SK-N-SH (cell line): ENCODE measurements at regions not wholly inside any gene's neighbourhood (a gene's known extent, or its start where the extent isn't known, plus 50 kb on each side); places are given as distances from the start of the nearest gene placed in this dataset.

Experiments
- CTCF ChIA-PET: fragments of 300-600, 350-600 bp; formaldehyde crosslinking; extraction: SDS; loops from one replicate; lab custom pipeline; 2021; lab: Yijun Ruan, JAX
- POLR2A ChIA-PET: fragments of 350-600 bp; sonication (Branson Sonifier 250); formaldehyde crosslinking; extraction: SDS; loops from one replicate; lab custom pipeline; 2020; ENCODE audit warnings: antibody characterized with exemption, inconsistent platforms; lab: Yijun Ruan, JAX
- DNase-seq: peaks from one replicate; pipeline ENCODE4 v3.0.0; 2012
- H2AFZ ChIP-seq: fragments of 200-600 bp; sonication (generic); 2 replicates; pipeline ENCODE4 v1.8.1; 2016; ENCODE audit warnings: antibody characterized with exemption, mild to moderate bottlenecking, low read depth
- H3F3A ChIP-seq: fragments of 200-600 bp; sonication (generic); replicated peaks from 2 replicates; pipeline ENCODE3; 2016; ENCODE audit warnings: antibody characterized with exemption, mild to moderate bottlenecking; ENCODE audit not compliant: insufficient read depth
- H3K27ac ChIP-seq, 2 experiments: fragments of 200-500 bp in 1 of 2; fragments of 200-600 bp in 1 of 2; sonication (Bioruptor generic) in 1 of 2; sonication (generic), shearing (Covaris generic) in 1 of 2; 2 replicates each; pipeline versions ENCODE4 v1.5.1 to v1.6.1; 2014 to 2016; ENCODE audit warnings: low read depth in 2 of 2, inconsistent platforms in 1 of 2, low read length in 1 of 2, mild to moderate bottlenecking in 1 of 2, mixed read lengths in 1 of 2
- H3K27me3 ChIP-seq: fragments of 200-600 bp; sonication (generic), shearing (Covaris generic); 2 replicates; pipeline ENCODE4 v1.6.1; 2016; ENCODE audit warnings: mixed run types; ENCODE audit not compliant: insufficient read depth
- H3K36me3 ChIP-seq, 2 experiments: fragments of 200-500 bp in 1 of 2; fragments of 200-600 bp in 1 of 2; sonication (Bioruptor generic) in 1 of 2; sonication (generic) in 1 of 2; replicated peaks in 1 of 2; 2 replicates each; pipeline versions ENCODE3 to v1.5.1; 2014 to 2016; ENCODE audit warnings: low read length in 1 of 2, mild to moderate bottlenecking in 1 of 2; ENCODE audit not compliant: insufficient read depth in 2 of 2, control insufficient read depth in 1 of 2
- H3K4me1 ChIP-seq, 2 experiments: fragments of 200-500 bp in 1 of 2; fragments of 200-600 bp in 1 of 2; sonication (Bioruptor generic) in 1 of 2; sonication (generic), shearing (Covaris generic) in 1 of 2; 2 replicates each; pipeline versions ENCODE4 v1.5.1 to v1.6.1; 2014 to 2016; ENCODE audit warnings: low read depth in 1 of 2, low read length in 1 of 2, mixed run types in 1 of 2; ENCODE audit not compliant: insufficient read depth in 2 of 2, control insufficient read depth in 1 of 2
- H3K4me2 ChIP-seq: fragments of 200-600 bp; sonication (generic), shearing (Covaris generic); 2 replicates; pipeline ENCODE4 v1.6.1; 2017; ENCODE audit warnings: mixed run types
- H3K4me3 ChIP-seq, 2 experiments: fragments of 200-500 bp in 1 of 2; fragments of 200-600 bp in 1 of 2; sonication (Bioruptor generic) in 1 of 2; sonication (generic), shearing (Covaris generic) in 1 of 2; 2 replicates each; pipeline versions ENCODE4 v1.5.1 to v1.8.1; 2014 to 2016; ENCODE audit warnings: low read depth in 2 of 2, inconsistent platforms in 1 of 2, low read length in 1 of 2, mild to moderate bottlenecking in 1 of 2, mixed read lengths in 1 of 2, moderate library complexity in 1 of 2
- H3K79me2 ChIP-seq: fragments of 200-600 bp; sonication (generic); 2 replicates; pipeline ENCODE4 v1.8.1; 2017; ENCODE audit warnings: mild to moderate bottlenecking; ENCODE audit not compliant: insufficient read depth
- H3K9ac ChIP-seq: fragments of 200-600 bp; sonication (generic); 2 replicates; pipeline ENCODE4 v1.6.1; 2017; ENCODE audit warnings: mixed run types
- H3K9me2 ChIP-seq: fragments of 200-600 bp; sonication (generic); 2 replicates; pipeline ENCODE4 v1.6.1; 2017; ENCODE audit warnings: mixed run types
- H3K9me3 ChIP-seq: fragments of 200-600 bp; sonication (generic); 2 replicates; pipeline ENCODE4 v1.6.1; 2017; ENCODE audit warnings: mixed run types, mild to moderate bottlenecking, moderate library complexity
- H4K20me1 ChIP-seq: fragments of 200-600 bp; sonication (generic); 2 replicates; pipeline ENCODE4 v1.6.1; 2017; ENCODE audit warnings: mild to moderate bottlenecking, mixed run types; ENCODE audit not compliant: insufficient read depth
- CHD2 ChIP-seq: fragments of 150-350 bp; IDR thresholded peaks from 2 replicates; pipeline ENCODE4 v1.6.1; 2018; ENCODE audit warnings: low read length; ENCODE audit not compliant: partially characterized antibody
- EZH2phosphoT487 ChIP-seq: fragments of 200-600 bp; sonication (generic); IDR thresholded peaks from 2 replicates; pipeline ENCODE4 v1.6.1; 2017; ENCODE audit warnings: low read depth, mixed run types, mild to moderate bottlenecking, antibody characterized with exemption, moderate library complexity, borderline replicate concordance
- FOXJ3 ChIP-seq: sonication (generic); formaldehyde crosslinking; IDR thresholded peaks from 2 replicates; pipeline ENCODE4 v1.5.1; 2020; ENCODE audit warnings: mild to moderate bottlenecking, missing genetic modification reagents
- GATA2 ChIP-seq: sonication (generic); formaldehyde crosslinking; IDR thresholded peaks from 2 replicates; pipeline ENCODE4 v1.5.0; 2020; ENCODE audit warnings: mild to moderate bottlenecking, missing genetic modification reagents
- JUND ChIP-seq: IDR thresholded peaks from 2 replicates; pipeline ENCODE4 v1.4.0; 2012
- MXI1 ChIP-seq: IDR thresholded peaks from 2 replicates; pipeline ENCODE4 v1.6.1; 2012; ENCODE audit warnings: mild to moderate bottlenecking, low read depth, low read length, improper control_type of control experiment
- NFIC ChIP-seq: IDR thresholded peaks from 2 replicates; pipeline ENCODE4 v1.4.0; 2012; ENCODE audit warnings: borderline replicate concordance
- RAD21 ChIP-seq: IDR thresholded peaks from 2 replicates; pipeline ENCODE4 v1.6.1; 2012; ENCODE audit warnings: mild to moderate bottlenecking, low read length
- RCOR1 ChIP-seq: fragments of 150-350 bp; IDR thresholded peaks from 2 replicates; pipeline ENCODE4 v1.6.1; 2017; ENCODE audit warnings: antibody characterized with exemption, low read length
- RXRA ChIP-seq: IDR thresholded peaks from 2 replicates; pipeline ENCODE4 v1.4.0; 2012; ENCODE audit warnings: low read depth, mild to moderate bottlenecking, borderline replicate concordance
- SIN3A ChIP-seq: IDR thresholded peaks from 2 replicates; pipeline ENCODE4 v1.6.1; 2012; ENCODE audit warnings: low read depth, mild to moderate bottlenecking, low read length, moderate library complexity, borderline replicate concordance
- TEAD4 ChIP-seq: IDR thresholded peaks from 2 replicates; pipeline ENCODE4 v1.4.0; 2012; ENCODE audit warnings: mild to moderate bottlenecking, borderline replicate concordance; ENCODE audit not compliant: insufficient read depth
- YY1 ChIP-seq: IDR thresholded peaks from 2 replicates; pipeline ENCODE4 v1.4.0; 2012; ENCODE audit warnings: low read depth, mild to moderate bottlenecking
- WGBS: methylation state at CpG from one replicate; pipeline ENCODE4 v1.1.6; 2017; ENCODE audit warnings: low lambda C conversion rate; 5-methylcytosine and 5-hydroxymethylcytosine counted together
- TF ChIP-seq, protein P1 (sequence below): IDR thresholded peaks from 2 replicates; pipeline ENCODE4 v1.4.0; 2012; ENCODE audit warnings: low read depth, borderline replicate concordance
- TF ChIP-seq, protein P2 (sequence below): IDR thresholded peaks from 2 replicates; pipeline ENCODE4 v1.4.0; 2012; ENCODE audit warnings: low read depth, borderline replicate concordance
- TF ChIP-seq, protein P3 (sequence below): IDR thresholded peaks from 2 replicates; pipeline ENCODE4 v1.4.0; 2012; ENCODE audit warnings: low read depth
- TF ChIP-seq, protein P4 (sequence below): fragments of 200-600 bp; sonication (generic); IDR thresholded peaks from 2 replicates; pipeline ENCODE4 v1.6.1; 2017; ENCODE audit warnings: antibody characterized with exemption, mild to moderate bottlenecking, moderate library complexity
- TF ChIP-seq, protein P5 (sequence below): IDR thresholded peaks from 2 replicates; pipeline ENCODE4 v1.6.1; 2012; ENCODE audit warnings: mild to moderate bottlenecking, low read depth, low read length, moderate library complexity

DNA sequence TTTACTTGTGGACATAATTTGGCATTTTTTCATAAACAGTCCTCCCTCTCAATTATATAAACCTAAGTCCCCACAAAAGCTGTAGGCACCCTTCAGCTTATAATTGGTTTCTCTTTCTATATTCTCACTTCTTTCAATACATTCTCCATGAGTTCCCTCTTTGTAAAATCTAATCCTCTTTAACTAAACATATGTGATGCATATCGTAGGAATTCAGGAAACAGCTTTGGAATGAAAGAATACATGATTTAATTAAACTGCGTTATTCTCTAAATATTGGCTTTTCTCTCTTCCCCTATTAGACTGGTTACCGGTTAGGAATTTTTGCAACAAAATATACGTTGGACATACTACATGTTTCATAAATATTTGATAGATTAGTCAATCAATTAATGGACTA, 1122.6 kb downstream of the FLRT2 start:
- no peak overlapping the region for H3K4me2 ChIP-seq
- POLR2A ChIA-PET, result no interaction called here

DNA sequence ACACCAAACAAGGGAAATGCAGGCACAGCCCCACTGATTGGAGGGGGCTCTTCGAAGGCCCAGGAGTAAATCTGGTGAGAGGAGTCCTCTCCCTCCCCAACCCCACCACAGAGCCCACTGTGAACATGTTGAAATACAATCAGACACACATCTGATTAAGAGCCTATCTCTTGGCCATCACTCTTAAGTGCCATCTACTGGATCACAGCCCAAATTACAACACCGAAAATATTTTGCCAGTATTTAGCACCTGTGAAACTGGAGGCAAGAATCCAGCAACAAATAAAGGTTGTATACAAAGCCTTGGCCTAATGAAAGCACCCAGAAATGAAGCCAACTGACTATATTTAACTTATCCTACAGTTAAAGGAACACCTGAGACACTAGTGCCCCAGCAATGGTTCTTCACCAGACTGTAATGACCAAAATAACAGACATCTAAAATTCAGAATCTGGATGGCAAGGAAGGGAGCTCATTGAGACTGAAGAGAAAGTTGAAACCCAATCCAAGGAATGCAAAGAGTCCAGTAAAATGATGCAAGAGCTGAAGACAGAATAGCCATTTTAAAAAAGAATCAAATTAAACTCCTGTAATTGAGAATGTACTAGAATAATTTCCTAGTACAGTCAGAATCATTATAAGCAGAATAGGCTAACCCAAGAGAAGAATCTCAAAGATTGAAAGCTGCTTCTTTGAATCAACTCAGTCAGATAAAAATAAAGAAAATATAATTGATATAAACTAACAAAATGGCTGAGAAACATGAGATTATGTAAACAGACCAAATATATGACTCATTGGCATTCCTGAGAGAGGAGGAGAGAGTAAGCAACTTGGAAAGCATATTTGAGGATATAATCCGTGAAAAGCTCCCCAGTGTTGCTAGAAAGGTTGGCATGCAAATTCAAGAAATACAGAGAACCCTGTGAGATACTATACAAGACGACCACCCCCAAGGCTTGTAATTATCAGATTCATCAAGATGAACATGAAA, 1117.0 kb downstream of the FLRT2 start:
- H3K4me1 ChIP-seq, result no peaks in the 10 kb centered on the region
- DNase-seq, result no peak

More for the DNA sequence above, 1122.6 kb downstream of the FLRT2 start:
- Histone ChIP-seq H3K27ac (no peak overlapping the region), H3K4me3 (no peak overlapping the region), H3F3A (no peaks in the 10 kb centered on the region), H4K20me1 (no peaks in the 10 kb centered on the region), H3K79me2 (no peaks in the 10 kb centered on the region), H3K9me2 (no peaks in the 10 kb centered on the region), H3K9me3 (no peaks in the 10 kb centered on the region), H3K4me1 (peaks cover 0 to 4% of the 10 kb centered on the region in 2 experiments; a peak in 1 of 4 replicates), H3K27me3 (no peaks in the 10 kb centered on the region), H3K36me3 (no peaks in the 10 kb centered on the region), H2AFZ (no peak overlapping the region), H3K9ac (no peak overlapping the region)
- CTCF ChIA-PET, result no interaction called here
- TF ChIP-seq, protein P1, sequence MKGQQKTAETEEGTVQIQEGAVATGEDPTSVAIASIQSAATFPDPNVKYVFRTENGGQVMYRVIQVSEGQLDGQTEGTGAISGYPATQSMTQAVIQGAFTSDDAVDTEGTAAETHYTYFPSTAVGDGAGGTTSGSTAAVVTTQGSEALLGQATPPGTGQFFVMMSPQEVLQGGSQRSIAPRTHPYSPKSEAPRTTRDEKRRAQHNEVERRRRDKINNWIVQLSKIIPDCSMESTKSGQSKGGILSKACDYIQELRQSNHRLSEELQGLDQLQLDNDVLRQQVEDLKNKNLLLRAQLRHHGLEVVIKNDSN, result no peak
- TF ChIP-seq MXI1 (no peak), YY1 (no peak), CHD2 (no peak), RAD21 (no peak), RXRA (no peak), JUND (no peak), RCOR1 (no peak), FOXJ3 (no peak), TEAD4 (no peak), NFIC (no peak)
- TF ChIP-seq, protein P2, sequence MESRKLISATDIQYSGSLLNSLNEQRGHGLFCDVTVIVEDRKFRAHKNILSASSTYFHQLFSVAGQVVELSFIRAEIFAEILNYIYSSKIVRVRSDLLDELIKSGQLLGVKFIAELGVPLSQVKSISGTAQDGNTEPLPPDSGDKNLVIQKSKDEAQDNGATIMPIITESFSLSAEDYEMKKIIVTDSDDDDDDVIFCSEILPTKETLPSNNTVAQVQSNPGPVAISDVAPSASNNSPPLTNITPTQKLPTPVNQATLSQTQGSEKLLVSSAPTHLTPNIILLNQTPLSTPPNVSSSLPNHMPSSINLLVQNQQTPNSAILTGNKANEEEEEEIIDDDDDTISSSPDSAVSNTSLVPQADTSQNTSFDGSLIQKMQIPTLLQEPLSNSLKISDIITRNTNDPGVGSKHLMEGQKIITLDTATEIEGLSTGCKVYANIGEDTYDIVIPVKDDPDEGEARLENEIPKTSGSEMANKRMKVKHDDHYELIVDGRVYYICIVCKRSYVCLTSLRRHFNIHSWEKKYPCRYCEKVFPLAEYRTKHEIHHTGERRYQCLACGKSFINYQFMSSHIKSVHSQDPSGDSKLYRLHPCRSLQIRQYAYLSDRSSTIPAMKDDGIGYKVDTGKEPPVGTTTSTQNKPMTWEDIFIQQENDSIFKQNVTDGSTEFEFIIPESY, result no peak
- TF ChIP-seq, protein P3, sequence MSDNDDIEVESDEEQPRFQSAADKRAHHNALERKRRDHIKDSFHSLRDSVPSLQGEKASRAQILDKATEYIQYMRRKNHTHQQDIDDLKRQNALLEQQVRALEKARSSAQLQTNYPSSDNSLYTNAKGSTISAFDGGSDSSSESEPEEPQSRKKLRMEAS, result no peak
- 6% methylated on average over 4 of the region's 4 CpGs for WGBS
- no peak for DNase-seq

More for the DNA sequence above, 1117.0 kb downstream of the FLRT2 start:
- H3K9me3 ChIP-seq, result no peaks in the 10 kb centered on the region
- POLR2A ChIA-PET, result no interaction called here
- 13% methylated on average over 4 of the region's 4 CpGs for WGBS
- H3K36me3 ChIP-seq, result no peaks in the 10 kb centered on the region
- H3K79me2 ChIP-seq, result no peaks in the 10 kb centered on the region
- H3K9ac ChIP-seq, result no peak overlapping the region
- H3F3A ChIP-seq, result no peaks in the 10 kb centered on the region
- H3K27ac ChIP-seq, result no peak overlapping the region
- no peaks in the 10 kb centered on the region for H3K9me2 ChIP-seq
- H4K20me1 ChIP-seq, result no peaks in the 10 kb centered on the region
- H3K4me3 ChIP-seq, result no peak overlapping the region
- H3K27me3 ChIP-seq, result no peaks in the 10 kb centered on the region
- H3K4me2 ChIP-seq, result no peak overlapping the region
- TF ChIP-seq RCOR1 (no peak), GATA2 (no peak), EZH2phosphoT487 (no peak), FOXJ3 (no peak), YY1 (no peak), SIN3A (no peak)
- TF ChIP-seq, protein P4, sequence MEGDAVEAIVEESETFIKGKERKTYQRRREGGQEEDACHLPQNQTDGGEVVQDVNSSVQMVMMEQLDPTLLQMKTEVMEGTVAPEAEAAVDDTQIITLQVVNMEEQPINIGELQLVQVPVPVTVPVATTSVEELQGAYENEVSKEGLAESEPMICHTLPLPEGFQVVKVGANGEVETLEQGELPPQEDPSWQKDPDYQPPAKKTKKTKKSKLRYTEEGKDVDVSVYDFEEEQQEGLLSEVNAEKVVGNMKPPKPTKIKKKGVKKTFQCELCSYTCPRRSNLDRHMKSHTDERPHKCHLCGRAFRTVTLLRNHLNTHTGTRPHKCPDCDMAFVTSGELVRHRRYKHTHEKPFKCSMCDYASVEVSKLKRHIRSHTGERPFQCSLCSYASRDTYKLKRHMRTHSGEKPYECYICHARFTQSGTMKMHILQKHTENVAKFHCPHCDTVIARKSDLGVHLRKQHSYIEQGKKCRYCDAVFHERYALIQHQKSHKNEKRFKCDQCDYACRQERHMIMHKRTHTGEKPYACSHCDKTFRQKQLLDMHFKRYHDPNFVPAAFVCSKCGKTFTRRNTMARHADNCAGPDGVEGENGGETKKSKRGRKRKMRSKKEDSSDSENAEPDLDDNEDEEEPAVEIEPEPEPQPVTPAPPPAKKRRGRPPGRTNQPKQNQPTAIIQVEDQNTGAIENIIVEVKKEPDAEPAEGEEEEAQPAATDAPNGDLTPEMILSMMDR, result peak; percentile 29; the same call in 1 of the 2 replicates
- TF ChIP-seq, protein P5, sequence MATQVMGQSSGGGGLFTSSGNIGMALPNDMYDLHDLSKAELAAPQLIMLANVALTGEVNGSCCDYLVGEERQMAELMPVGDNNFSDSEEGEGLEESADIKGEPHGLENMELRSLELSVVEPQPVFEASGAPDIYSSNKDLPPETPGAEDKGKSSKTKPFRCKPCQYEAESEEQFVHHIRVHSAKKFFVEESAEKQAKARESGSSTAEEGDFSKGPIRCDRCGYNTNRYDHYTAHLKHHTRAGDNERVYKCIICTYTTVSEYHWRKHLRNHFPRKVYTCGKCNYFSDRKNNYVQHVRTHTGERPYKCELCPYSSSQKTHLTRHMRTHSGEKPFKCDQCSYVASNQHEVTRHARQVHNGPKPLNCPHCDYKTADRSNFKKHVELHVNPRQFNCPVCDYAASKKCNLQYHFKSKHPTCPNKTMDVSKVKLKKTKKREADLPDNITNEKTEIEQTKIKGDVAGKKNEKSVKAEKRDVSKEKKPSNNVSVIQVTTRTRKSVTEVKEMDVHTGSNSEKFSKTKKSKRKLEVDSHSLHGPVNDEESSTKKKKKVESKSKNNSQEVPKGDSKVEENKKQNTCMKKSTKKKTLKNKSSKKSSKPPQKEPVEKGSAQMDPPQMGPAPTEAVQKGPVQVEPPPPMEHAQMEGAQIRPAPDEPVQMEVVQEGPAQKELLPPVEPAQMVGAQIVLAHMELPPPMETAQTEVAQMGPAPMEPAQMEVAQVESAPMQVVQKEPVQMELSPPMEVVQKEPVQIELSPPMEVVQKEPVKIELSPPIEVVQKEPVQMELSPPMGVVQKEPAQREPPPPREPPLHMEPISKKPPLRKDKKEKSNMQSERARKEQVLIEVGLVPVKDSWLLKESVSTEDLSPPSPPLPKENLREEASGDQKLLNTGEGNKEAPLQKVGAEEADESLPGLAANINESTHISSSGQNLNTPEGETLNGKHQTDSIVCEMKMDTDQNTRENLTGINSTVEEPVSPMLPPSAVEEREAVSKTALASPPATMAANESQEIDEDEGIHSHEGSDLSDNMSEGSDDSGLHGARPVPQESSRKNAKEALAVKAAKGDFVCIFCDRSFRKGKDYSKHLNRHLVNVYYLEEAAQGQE, result no peak
- CTCF ChIA-PET, result no interaction called here
- no peak overlapping the region for H2AFZ ChIP-seq
